ENCODE measurements at regions not wholly inside any gene's neighbourhood (a gene's known extent, or its start where the extent isn't known, plus 50 kb on each side); places are given as distances from the start of the nearest gene placed in this dataset.

GRCh38 chr2:55102056-55102812, 52.0 kb upstream of the RTN4 start:
- H3K4me3 ChIP-seq (replicated peaks; ENCODE audit: low read depth, low read length): no peak overlapping the region
- TF ChIP-seq CTCF (IDR thresholded peaks at IDR 0.05; ENCODE audit: low read length, missing control alignments): no peak
- peak; percentile 88 for DNase-seq (ENCODE audit: low read depth)

- no peak for TF ChIP-seq CTCF (IDR thresholded peaks at IDR 0.05; ENCODE audit: low read length, missing control alignments)
- H3K4me3 ChIP-seq (replicated peaks; ENCODE audit: low read depth, low read length): no peak overlapping the region
- no peak for DNase-seq (ENCODE audit: low read depth)
Measured at GRCh38 chr2:55101466-55101865, 51.2 kb upstream of the RTN4 start.

GRCh38 chr2:55099878-55100820, 49.9 kb upstream of the RTN4 start:
- peak overlapping the region; percentile 19 for H3K4me3 ChIP-seq (replicated peaks; ENCODE audit: low read depth, low read length)
- peak; percentile 80 for DNase-seq (ENCODE audit: low read depth)
- no peak for TF ChIP-seq CTCF (IDR thresholded peaks at IDR 0.05; ENCODE audit: low read length, missing control alignments)
